H9 (cell line): ENCODE measurements at regions not wholly inside any gene's neighbourhood (a gene's known extent, or its start where the extent isn't known, plus 50 kb on each side); places are given as distances from the start of the nearest gene placed in this dataset.

ENCODE experiments used
- DNase-seq: peaks from one replicate; pipeline ENCODE4 v3.0.0-alpha.2; 2017
- H2AFZ ChIP-seq: one replicate; pipeline ENCODE4 v1.6.1; 2013; ENCODE audit warnings: mild to moderate bottlenecking, low read length, control low read depth, moderate library complexity
- H2AK5ac ChIP-seq: 2 replicates; pipeline ENCODE4 v1.6.1; 2013; ENCODE audit warnings: low read length, control low read depth, mixed read lengths; ENCODE audit not compliant: insufficient read length
- H2BK120ac ChIP-seq: one replicate; pipeline ENCODE4 v1.6.1; 2013; ENCODE audit warnings: low read depth, mild to moderate bottlenecking, low read length, control low read depth, inconsistent platforms; ENCODE audit not compliant: poor library complexity, severe bottlenecking
- H2BK12ac ChIP-seq: 2 replicates; pipeline ENCODE4 v1.6.1; 2013; ENCODE audit warnings: low read length, control low read depth, mixed read lengths, low read depth; ENCODE audit not compliant: insufficient read length
- H2BK15ac ChIP-seq: 2 replicates; pipeline ENCODE4 v1.6.1; 2013; ENCODE audit warnings: low read depth, low read length, control low read depth
- H2BK20ac ChIP-seq: one replicate; pipeline ENCODE4 v1.6.1; 2013; ENCODE audit warnings: low read depth, mild to moderate bottlenecking, low read length, control low read depth, inconsistent platforms; ENCODE audit not compliant: poor library complexity, severe bottlenecking
- H2BK5ac ChIP-seq: 2 replicates; pipeline ENCODE4 v1.6.1; 2013; ENCODE audit warnings: low read length, control low read depth, mixed read lengths; ENCODE audit not compliant: insufficient read length
- H3K14ac ChIP-seq: 2 replicates; pipeline ENCODE4 v1.6.1; 2013; ENCODE audit warnings: low read length, control low read depth; ENCODE audit not compliant: insufficient read depth
- H3K18ac ChIP-seq: 2 replicates; pipeline ENCODE4 v1.6.1; 2013; ENCODE audit warnings: low read depth, mild to moderate bottlenecking, mixed read lengths, low read length, control low read depth; ENCODE audit not compliant: insufficient read length
- H3K23ac ChIP-seq: 2 replicates; pipeline ENCODE4 v1.6.1; 2013; ENCODE audit warnings: low read length, control low read depth, mixed read lengths, low read depth; ENCODE audit not compliant: insufficient read length
- H3K23me2 ChIP-seq: 2 replicates; pipeline ENCODE4 v1.6.1; 2013; ENCODE audit warnings: low read depth, mild to moderate bottlenecking, mixed read lengths, low read length, control low read depth; ENCODE audit not compliant: insufficient read length, poor library complexity, severe bottlenecking
- H3K27ac ChIP-seq: 2 replicates; pipeline ENCODE4 v1.5.1; 2013; ENCODE audit warnings: low read length, control low read depth, mixed read lengths, low read depth; ENCODE audit not compliant: insufficient read length
- H3K27me3 ChIP-seq: 2 replicates; pipeline ENCODE4 v1.6.1; 2013; ENCODE audit warnings: low read length, control low read depth, inconsistent platforms; ENCODE audit not compliant: insufficient read depth
- H3K4ac ChIP-seq: 2 replicates; pipeline ENCODE4 v1.6.1; 2013; ENCODE audit warnings: low read depth, mild to moderate bottlenecking, control low read depth, inconsistent platforms, low read length, moderate library complexity
- H3K4me1 ChIP-seq: 2 replicates; pipeline ENCODE4 v1.6.1; 2013; ENCODE audit warnings: low read length, control low read depth, inconsistent platforms; ENCODE audit not compliant: insufficient read depth
- H3K4me2 ChIP-seq: 2 replicates; pipeline ENCODE4 v1.6.1; 2013; ENCODE audit warnings: low read length, control low read depth, mixed read lengths; ENCODE audit not compliant: insufficient read length, insufficient read depth
- H3K56ac ChIP-seq: 2 replicates; pipeline ENCODE4 v1.6.1; 2013; ENCODE audit warnings: low read depth, mild to moderate bottlenecking, mixed read lengths, low read length, control low read depth; ENCODE audit not compliant: insufficient read length
- H3K79me1 ChIP-seq: 2 replicates; pipeline ENCODE4 v1.6.1; 2013; ENCODE audit warnings: low read depth, mild to moderate bottlenecking, moderate library complexity, low read length, control low read depth, inconsistent platforms; ENCODE audit not compliant: insufficient read depth, poor library complexity, severe bottlenecking
- H3K79me2 ChIP-seq: 2 replicates; pipeline ENCODE4 v1.6.1; 2013; ENCODE audit warnings: low read length, control low read depth, inconsistent platforms; ENCODE audit not compliant: insufficient read depth
- H3K9ac ChIP-seq: 2 replicates; pipeline ENCODE4 v1.6.1; 2013; ENCODE audit warnings: low read length, control low read depth, mixed read lengths; ENCODE audit not compliant: insufficient read length; ENCODE audit errors: extremely low read depth
- H3K9me3 ChIP-seq: one replicate; pipeline ENCODE4 v1.6.1; 2013; ENCODE audit warnings: low read depth, low read length, inconsistent platforms; ENCODE audit not compliant: control insufficient read depth
- H3T11ph ChIP-seq: one replicate; pipeline ENCODE4 v1.6.1; 2013; ENCODE audit warnings: mild to moderate bottlenecking, low read length, control low read depth, inconsistent platforms
- H4K20me1 ChIP-seq: one replicate; pipeline ENCODE4 v1.6.1; 2013; ENCODE audit not compliant: control insufficient read depth, insufficient read length, insufficient read depth
- H4K5ac ChIP-seq: 2 replicates; pipeline ENCODE4 v1.6.1; 2013; ENCODE audit warnings: low read depth, mild to moderate bottlenecking, mixed read lengths, low read length, control low read depth; ENCODE audit not compliant: insufficient read length
- H4K8ac ChIP-seq: replicated peaks from 2 replicates; pipeline ENCODE4 v1.6.1; 2013; ENCODE audit warnings: low read length, control low read depth, mixed read lengths, low read depth; ENCODE audit not compliant: insufficient read length
- H4K91ac ChIP-seq: 2 replicates; pipeline ENCODE4 v1.6.1; 2013; ENCODE audit warnings: low read depth, mild to moderate bottlenecking, moderate library complexity, mixed read lengths, low read length, control low read depth; ENCODE audit not compliant: insufficient read length
- H3K27ac Mint-ChIP-seq, 3 experiments: 2 replicates in 2 of 3; 3 replicates in 1 of 3; pipeline ENCODE4 v1.8.0; 2020 to 2021; ENCODE audit warnings: mixed read lengths in 3 of 3, mild to moderate bottlenecking in 1 of 3, moderate library complexity in 1 of 3
- H3K27me3 Mint-ChIP-seq: 2 replicates; pipeline ENCODE4 v1.8.0; 2021; ENCODE audit warnings: low read depth, mild to moderate bottlenecking, moderate library complexity, mixed read lengths
- H3K36me3 Mint-ChIP-seq, 3 experiments: 2 replicates in 2 of 3; 3 replicates in 1 of 3; pipeline ENCODE4 v1.8.0; 2020 to 2021; ENCODE audit warnings: low read depth in 3 of 3, mixed read lengths in 3 of 3; ENCODE audit not compliant: insufficient read depth in 1 of 3
- H3K4me1 Mint-ChIP-seq, 2 experiments: 2 replicates each; pipeline ENCODE4 v1.8.0; 2020; ENCODE audit warnings: mixed read lengths in 2 of 2
- H3K4me3 Mint-ChIP-seq, 2 experiments: 2 replicates in 1 of 2; 3 replicates in 1 of 2; pipeline ENCODE4 v1.8.0; 2020 to 2021; ENCODE audit warnings: mild to moderate bottlenecking in 2 of 2, mixed read lengths in 2 of 2, moderate library complexity in 1 of 2
- H3K9me3 Mint-ChIP-seq, 2 experiments: 2 replicates in 1 of 2; 3 replicates in 1 of 2; pipeline ENCODE4 v1.8.0; 2020; ENCODE audit warnings: mild to moderate bottlenecking in 2 of 2, mixed read lengths in 2 of 2, moderate library complexity in 1 of 2
- WGBS: extraction: QIAGEN DNeasy Blood & Tissue Kit; methylation state at CpG from one replicate; pipeline ENCODE4 v1.1.7; 2013; ENCODE audit warnings: missing lambda C conversion rate, low lambda C conversion rate, mixed read lengths; ENCODE audit not compliant: insufficient read length; ENCODE audit errors: extremely low coverage; 5-methylcytosine and 5-hydroxymethylcytosine counted together
- TF ChIP-seq, protein P1 (sequence below): fragments of 200-600 bp; sonication (generic); conservative IDR thresholded peaks from 3 replicates; pipeline ENCODE4 v1.8.0; 2021; ENCODE audit warnings: antibody characterized with exemption, mild to moderate bottlenecking

DNA sequence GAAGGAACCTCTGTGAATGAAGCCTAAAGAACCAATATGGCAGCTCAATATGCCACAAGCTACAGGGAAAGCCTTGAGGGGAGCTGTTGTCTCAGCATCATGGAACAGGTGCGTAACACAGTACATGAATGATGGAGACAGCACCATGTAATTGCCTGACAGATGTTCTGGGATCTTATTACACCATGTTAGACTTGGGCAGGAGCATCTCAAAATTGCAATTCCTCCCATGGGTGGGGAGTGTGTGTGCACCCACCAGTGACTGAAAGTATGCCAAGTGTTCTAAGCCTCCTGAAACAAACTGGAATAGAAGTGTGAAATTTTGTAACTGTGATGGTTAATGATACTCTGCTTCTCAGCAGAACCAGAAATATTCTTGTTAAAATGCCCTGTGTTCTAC is 151.0 kb upstream of the SRRM4 start:
- no peaks in the 10 kb centered on the region for H3K36me3 Mint-ChIP-seq
- no peaks in the 10 kb centered on the region for H3K79me2 ChIP-seq
- H3K56ac ChIP-seq = no peak overlapping the region
- peaks cover 4 to 15% of the 10 kb centered on the region in 2 experiments for H3K4me1 Mint-ChIP-seq
- H4K91ac ChIP-seq = no peak overlapping the region
- H3K4me1 ChIP-seq = no peaks in the 10 kb centered on the region
- no peak overlapping the region for H3K18ac ChIP-seq
- no peaks in the 10 kb centered on the region for H3K9me3 ChIP-seq
- H2AK5ac ChIP-seq = no peak overlapping the region
- H2BK5ac ChIP-seq = no peak overlapping the region
- H3K14ac ChIP-seq = no peak overlapping the region
- TF ChIP-seq, protein P1, sequence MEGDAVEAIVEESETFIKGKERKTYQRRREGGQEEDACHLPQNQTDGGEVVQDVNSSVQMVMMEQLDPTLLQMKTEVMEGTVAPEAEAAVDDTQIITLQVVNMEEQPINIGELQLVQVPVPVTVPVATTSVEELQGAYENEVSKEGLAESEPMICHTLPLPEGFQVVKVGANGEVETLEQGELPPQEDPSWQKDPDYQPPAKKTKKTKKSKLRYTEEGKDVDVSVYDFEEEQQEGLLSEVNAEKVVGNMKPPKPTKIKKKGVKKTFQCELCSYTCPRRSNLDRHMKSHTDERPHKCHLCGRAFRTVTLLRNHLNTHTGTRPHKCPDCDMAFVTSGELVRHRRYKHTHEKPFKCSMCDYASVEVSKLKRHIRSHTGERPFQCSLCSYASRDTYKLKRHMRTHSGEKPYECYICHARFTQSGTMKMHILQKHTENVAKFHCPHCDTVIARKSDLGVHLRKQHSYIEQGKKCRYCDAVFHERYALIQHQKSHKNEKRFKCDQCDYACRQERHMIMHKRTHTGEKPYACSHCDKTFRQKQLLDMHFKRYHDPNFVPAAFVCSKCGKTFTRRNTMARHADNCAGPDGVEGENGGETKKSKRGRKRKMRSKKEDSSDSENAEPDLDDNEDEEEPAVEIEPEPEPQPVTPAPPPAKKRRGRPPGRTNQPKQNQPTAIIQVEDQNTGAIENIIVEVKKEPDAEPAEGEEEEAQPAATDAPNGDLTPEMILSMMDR = no peak
- peaks cover 6% of the 10 kb centered on the region for H3K27me3 Mint-ChIP-seq
- H3K27ac ChIP-seq = no peak overlapping the region
- no peak overlapping the region for H2BK20ac ChIP-seq
- H3K9me3 Mint-ChIP-seq = no peaks in the 10 kb centered on the region; a peak in 1 of 5 replicates
- H3K27me3 ChIP-seq = no peaks in the 10 kb centered on the region
- H3K4me2 ChIP-seq = no peak overlapping the region
- no peak for DNase-seq
- H2AFZ ChIP-seq = no peak overlapping the region
- no peak overlapping the region for H3T11ph ChIP-seq
- no peaks in the 10 kb centered on the region for H3K79me1 ChIP-seq
- H3K4ac ChIP-seq = no peak overlapping the region
- no peaks in the 10 kb centered on the region for H4K20me1 ChIP-seq
- H3K4me3 Mint-ChIP-seq = no peak overlapping the region
- no peak overlapping the region for H2BK120ac ChIP-seq
- H2BK12ac ChIP-seq = no peak overlapping the region
- H3K9ac ChIP-seq = no peak overlapping the region
- H4K5ac ChIP-seq = no peak overlapping the region
- no CpG with 5 or more reads among the region's 1 CpG for WGBS
- H3K23me2 ChIP-seq = no peaks in the 10 kb centered on the region
- no peak overlapping the region for H2BK15ac ChIP-seq
- H3K23ac ChIP-seq = no peak overlapping the region
- H3K27ac Mint-ChIP-seq = no peak overlapping the region
- no peak overlapping the region for H4K8ac ChIP-seq
